ENCODE measurements at regions not wholly inside any gene's neighbourhood (a gene's known extent, or its start where the extent isn't known, plus 50 kb on each side); places are given as distances from the start of the nearest gene placed in this dataset.

DNA sequence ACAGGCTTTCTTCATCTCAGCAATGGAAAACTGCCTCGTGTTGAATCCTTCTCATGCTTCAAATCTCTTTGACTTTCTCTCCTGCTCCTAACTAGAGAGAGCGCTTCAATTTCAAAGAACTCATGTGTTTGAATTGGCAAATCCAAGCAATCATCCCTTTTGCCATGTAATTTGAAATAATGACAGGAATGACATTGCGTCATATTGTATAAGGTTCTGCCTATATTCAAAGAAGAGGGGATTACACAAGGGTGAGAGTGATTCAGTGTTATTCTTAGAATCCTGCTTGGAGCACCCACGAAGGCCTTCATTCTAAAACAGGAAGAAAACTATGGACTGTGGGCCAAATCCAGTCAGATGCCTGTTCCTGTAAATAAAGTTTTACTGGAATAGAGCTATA lies 720.6 kb downstream of the JRKL start:
- H3K4me1 Mint-ChIP-seq (ENCODE audit: unreplicated experiment) = no peaks in the 10 kb centered on the region
- no peak overlapping the region for H3K27ac Mint-ChIP-seq (ENCODE audit: unreplicated experiment)
- no peaks in the 10 kb centered on the region for H3K9me3 Mint-ChIP-seq (ENCODE audit: unreplicated experiment)
- H3K4me3 Mint-ChIP-seq (ENCODE audit: unreplicated experiment) = no peak overlapping the region
- no peak for DNase-seq (ENCODE audit: low spot score)
- H3K27me3 Mint-ChIP-seq (ENCODE audit: unreplicated experiment) = no peaks in the 10 kb centered on the region
- H3K36me3 Mint-ChIP-seq (ENCODE audit: low read depth, unreplicated experiment) = no peaks in the 10 kb centered on the region
- TF ChIP-seq, protein P1, sequence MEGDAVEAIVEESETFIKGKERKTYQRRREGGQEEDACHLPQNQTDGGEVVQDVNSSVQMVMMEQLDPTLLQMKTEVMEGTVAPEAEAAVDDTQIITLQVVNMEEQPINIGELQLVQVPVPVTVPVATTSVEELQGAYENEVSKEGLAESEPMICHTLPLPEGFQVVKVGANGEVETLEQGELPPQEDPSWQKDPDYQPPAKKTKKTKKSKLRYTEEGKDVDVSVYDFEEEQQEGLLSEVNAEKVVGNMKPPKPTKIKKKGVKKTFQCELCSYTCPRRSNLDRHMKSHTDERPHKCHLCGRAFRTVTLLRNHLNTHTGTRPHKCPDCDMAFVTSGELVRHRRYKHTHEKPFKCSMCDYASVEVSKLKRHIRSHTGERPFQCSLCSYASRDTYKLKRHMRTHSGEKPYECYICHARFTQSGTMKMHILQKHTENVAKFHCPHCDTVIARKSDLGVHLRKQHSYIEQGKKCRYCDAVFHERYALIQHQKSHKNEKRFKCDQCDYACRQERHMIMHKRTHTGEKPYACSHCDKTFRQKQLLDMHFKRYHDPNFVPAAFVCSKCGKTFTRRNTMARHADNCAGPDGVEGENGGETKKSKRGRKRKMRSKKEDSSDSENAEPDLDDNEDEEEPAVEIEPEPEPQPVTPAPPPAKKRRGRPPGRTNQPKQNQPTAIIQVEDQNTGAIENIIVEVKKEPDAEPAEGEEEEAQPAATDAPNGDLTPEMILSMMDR (IDR thresholded peaks at IDR 0.05; ENCODE audit: unreplicated experiment) = no peak

DNA sequence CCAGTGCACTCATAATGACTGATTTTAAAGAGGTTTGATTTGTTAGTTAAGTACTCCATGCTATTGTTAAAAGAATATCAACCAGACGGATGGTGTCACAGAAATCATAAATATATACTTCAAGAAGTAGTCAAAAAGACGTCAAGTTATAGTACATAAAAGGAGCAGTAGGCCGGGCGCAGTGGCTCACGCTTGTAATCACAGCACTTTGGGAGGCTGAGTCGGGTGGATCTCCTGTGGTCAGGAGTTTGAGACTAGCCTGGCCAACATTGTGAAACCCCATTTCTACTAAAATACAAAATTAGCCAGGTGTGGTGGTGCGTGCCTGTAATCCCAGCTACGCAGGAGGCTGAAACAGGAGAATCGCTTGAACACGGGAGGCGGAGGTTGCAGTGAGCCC lies 721.7 kb downstream of the JRKL start:
- H3K9me3 Mint-ChIP-seq (ENCODE audit: unreplicated experiment) = no peaks in the 10 kb centered on the region
- H3K27ac Mint-ChIP-seq (ENCODE audit: unreplicated experiment) = no peak overlapping the region
- DNase-seq (ENCODE audit: low spot score) = no peak
- H3K36me3 Mint-ChIP-seq (ENCODE audit: low read depth, unreplicated experiment) = no peaks in the 10 kb centered on the region
- no peaks in the 10 kb centered on the region for H3K27me3 Mint-ChIP-seq (ENCODE audit: unreplicated experiment)
- H3K4me1 Mint-ChIP-seq (ENCODE audit: unreplicated experiment) = no peaks in the 10 kb centered on the region
- TF ChIP-seq, protein P1 (IDR thresholded peaks at IDR 0.05; ENCODE audit: unreplicated experiment) = no peak
- H3K4me3 Mint-ChIP-seq (ENCODE audit: unreplicated experiment) = no peak overlapping the region

DNA sequence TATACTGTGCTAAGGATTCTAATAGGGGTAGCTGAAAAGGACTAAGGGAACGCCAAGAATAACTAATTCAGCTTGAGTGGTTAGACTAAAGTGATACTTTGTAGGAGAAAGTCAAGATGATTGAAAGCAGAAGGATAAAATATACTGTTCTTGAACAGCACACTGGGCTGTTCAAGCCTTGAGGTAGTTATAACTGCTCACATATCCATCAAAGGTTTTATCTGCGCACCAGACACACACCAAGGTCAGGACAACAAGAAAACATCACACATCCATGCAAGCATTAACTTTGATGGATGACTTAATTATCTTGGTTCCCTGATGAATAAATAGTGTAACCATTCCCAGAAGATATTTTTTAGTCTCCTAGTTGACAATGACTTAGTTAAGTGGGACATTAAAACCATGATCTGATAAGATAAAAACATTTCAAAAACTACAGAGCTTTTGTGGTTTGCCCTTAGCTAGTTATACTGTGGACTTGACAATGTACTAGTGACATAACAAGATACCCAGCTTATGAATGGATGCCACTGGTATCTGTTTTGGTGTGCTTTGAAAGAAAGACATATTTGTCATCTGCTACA lies 728.9 kb downstream of the JRKL start:
- H3K27ac Mint-ChIP-seq (ENCODE audit: unreplicated experiment) = no peak overlapping the region
- no peaks in the 10 kb centered on the region for H3K27me3 Mint-ChIP-seq (ENCODE audit: unreplicated experiment)
- no peak overlapping the region for H3K4me3 Mint-ChIP-seq (ENCODE audit: unreplicated experiment)
- H3K9me3 Mint-ChIP-seq (ENCODE audit: unreplicated experiment) = no peaks in the 10 kb centered on the region
- no peak for DNase-seq (ENCODE audit: low spot score)
- no peaks in the 10 kb centered on the region for H3K4me1 Mint-ChIP-seq (ENCODE audit: unreplicated experiment)
- H3K36me3 Mint-ChIP-seq (ENCODE audit: low read depth, unreplicated experiment) = no peaks in the 10 kb centered on the region
- TF ChIP-seq, protein P1 (IDR thresholded peaks at IDR 0.05; ENCODE audit: unreplicated experiment) = no peak

DNA sequence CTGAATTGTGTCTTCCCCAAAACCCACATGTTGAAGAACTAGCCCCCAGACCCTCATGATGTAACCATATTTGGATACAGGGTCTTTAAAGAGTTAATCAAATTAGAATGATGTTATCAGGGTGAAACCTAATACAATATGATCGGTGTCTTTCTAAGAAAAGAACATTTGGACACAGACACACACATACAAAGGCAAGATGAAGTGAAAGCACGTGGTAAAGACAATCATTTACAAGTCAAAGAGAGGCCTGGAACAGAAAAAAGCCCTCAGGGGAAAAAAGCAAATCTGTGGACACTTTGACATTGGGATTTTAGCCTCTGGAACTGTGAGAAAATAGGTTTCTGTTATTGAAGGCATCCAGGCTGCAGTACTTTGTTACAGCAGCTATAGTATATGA lies 733.4 kb downstream of the JRKL start:
- Mint-ChIP-seq H3K27me3 (ENCODE audit: unreplicated experiment) (no peaks in the 10 kb centered on the region), H3K4me1 (ENCODE audit: unreplicated experiment) (no peaks in the 10 kb centered on the region), H3K27ac (ENCODE audit: unreplicated experiment) (no peak overlapping the region), H3K9me3 (ENCODE audit: unreplicated experiment) (no peaks in the 10 kb centered on the region), H3K36me3 (ENCODE audit: low read depth, unreplicated experiment) (no peaks in the 10 kb centered on the region), H3K4me3 (ENCODE audit: unreplicated experiment) (no peak overlapping the region)
- TF ChIP-seq, protein P1 (IDR thresholded peaks at IDR 0.05; ENCODE audit: unreplicated experiment) = no peak
- no peak for DNase-seq (ENCODE audit: low spot score)

DNA sequence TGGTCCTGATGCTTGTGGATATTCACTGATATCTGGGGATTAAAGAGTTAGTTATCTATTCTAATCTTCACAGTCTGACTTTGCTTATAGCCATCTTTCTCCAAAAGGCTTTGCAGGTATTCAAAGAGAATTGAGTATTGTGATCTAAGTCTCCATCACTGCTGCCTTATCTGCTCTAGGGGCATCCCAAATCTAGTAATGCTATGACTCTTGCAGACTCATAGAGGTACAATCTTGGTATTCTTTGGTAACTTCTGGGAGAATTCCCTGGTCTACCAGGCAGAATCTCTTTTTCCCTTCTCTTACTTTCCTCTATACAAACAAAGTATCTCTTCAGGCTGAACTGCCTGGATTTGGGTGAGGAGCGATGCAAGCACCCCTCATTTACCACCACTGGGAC lies 746.3 kb downstream of the JRKL start:
- no peak overlapping the region for H3K4me3 Mint-ChIP-seq (ENCODE audit: unreplicated experiment)
- no peak overlapping the region for H3K27ac Mint-ChIP-seq (ENCODE audit: unreplicated experiment)
- H3K27me3 Mint-ChIP-seq (ENCODE audit: unreplicated experiment) = no peaks in the 10 kb centered on the region
- H3K36me3 Mint-ChIP-seq (ENCODE audit: low read depth, unreplicated experiment) = no peaks in the 10 kb centered on the region
- H3K4me1 Mint-ChIP-seq (ENCODE audit: unreplicated experiment) = no peaks in the 10 kb centered on the region
- DNase-seq (ENCODE audit: low spot score) = no peak
- TF ChIP-seq, protein P1 (IDR thresholded peaks at IDR 0.05; ENCODE audit: unreplicated experiment) = no peak
- H3K9me3 Mint-ChIP-seq (ENCODE audit: unreplicated experiment) = no peaks in the 10 kb centered on the region
